ENCODE measurements at regions not wholly inside any gene's neighbourhood (a gene's known extent, or its start where the extent isn't known, plus 50 kb on each side); places are given as distances from the start of the nearest gene placed in this dataset.

DNA sequence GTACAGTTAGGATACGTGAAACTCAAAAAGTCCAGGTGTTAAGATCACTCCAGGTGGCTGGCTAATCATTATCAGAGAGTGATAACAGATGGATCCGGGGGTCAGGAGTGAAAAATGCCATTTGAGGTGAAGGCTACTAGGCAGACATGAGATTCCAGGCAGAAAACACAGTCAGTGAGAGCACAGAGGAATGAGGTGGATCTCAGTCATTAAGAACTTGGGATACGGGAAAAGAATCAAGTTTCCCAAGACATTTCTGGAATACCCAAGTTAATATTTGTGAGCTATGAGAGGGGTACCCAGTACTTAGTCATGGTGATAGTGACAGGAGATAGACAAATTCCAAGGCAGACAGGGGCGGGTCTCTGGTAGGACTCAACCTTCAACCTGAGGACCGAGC lies 94.6 kb upstream of the ALG10B start:
- no peak for TF ChIP-seq CTCF (conservative IDR thresholded peaks at IDR 0.05)
- TF ChIP-seq ZFX (IDR thresholded peaks at IDR 0.05), result no peak

Measured in C4-2B (cell line).